ENCODE measurements at regions not wholly inside any gene's neighbourhood (a gene's known extent, or its start where the extent isn't known, plus 50 kb on each side); places are given as distances from the start of the nearest gene placed in this dataset.

DNA sequence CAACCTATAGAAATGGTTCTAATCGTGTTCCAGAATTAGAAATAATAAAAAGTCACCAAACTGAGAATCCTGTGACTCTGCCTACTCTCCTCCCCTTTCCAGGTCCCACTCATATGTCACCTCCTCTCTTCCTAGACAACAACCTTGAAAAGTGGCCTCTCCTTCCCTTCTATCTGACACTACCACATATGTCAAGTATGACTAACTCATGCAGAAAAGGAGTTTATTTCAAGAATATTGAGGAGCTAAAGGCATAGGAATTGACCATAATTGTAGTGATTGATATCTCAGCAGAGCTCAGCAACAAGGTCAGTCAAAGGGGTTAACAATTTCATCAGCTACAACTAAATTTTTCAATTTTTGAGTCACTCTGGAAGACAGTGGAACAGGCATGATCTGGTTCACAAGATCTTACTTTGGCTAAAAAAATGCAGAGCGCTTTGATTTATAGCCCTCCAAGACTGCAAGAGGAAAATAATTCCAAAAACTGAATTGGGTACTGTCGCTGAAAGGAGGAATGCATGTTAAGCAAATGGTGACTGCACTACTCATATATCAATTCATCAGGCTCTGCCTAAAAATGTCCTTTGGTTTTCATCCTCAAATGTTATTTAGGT, 160.6 kb upstream of the ARHGEF26 start:
- TF ChIP-seq POLR2AphosphoS5 (IDR thresholded peaks at IDR 0.05; ENCODE audit: low read depth, low read length) (no peak), POLR2A (IDR thresholded peaks at IDR 0.05; ENCODE audit: low read depth, low read length) (no peak)
